HEK293 (cell line): ENCODE measurements at regions not wholly inside any gene's neighbourhood (a gene's known extent, or its start where the extent isn't known, plus 50 kb on each side); places are given as distances from the start of the nearest gene placed in this dataset.

ENCODE experiments used
- CTCF ChIA-PET: fragments of 350-600 bp; formaldehyde crosslinking; extraction: SDS; loops from one replicate; lab custom pipeline; 2021; ENCODE audit warnings: antibody characterized with exemption; lab: Yijun Ruan, JAX
- POLR2A ChIA-PET: fragments of 300-600 bp; formaldehyde crosslinking; extraction: SDS; loops from one replicate; lab custom pipeline; 2020; ENCODE audit warnings: antibody characterized with exemption, inconsistent platforms; lab: Yijun Ruan, JAX
- H3K27ac ChIP-seq: fragments of 200-500 bp; sonication (Bioruptor generic); 2 replicates; pipeline ENCODE4 v1.5.1; 2014; ENCODE audit warnings: low read depth, low read length, control low read depth, inconsistent platforms; ENCODE audit errors: extremely low read depth
- H3K36me3 ChIP-seq, 2 experiments: fragments of 200-500 bp in 1 of 2; sonication (Bioruptor generic) in 1 of 2; 1 replicate in 1 of 2; 2 replicates in 1 of 2; pipeline ENCODE4 v1.5.1; 2014 to 2017; ENCODE audit warnings: inconsistent platforms in 2 of 2, low read length in 2 of 2; ENCODE audit not compliant: control insufficient read depth in 2 of 2, insufficient read depth in 1 of 2
- H3K4me1 ChIP-seq: fragments of 200-500 bp; sonication (Bioruptor generic); 2 replicates; pipeline ENCODE4 v1.5.1; 2014; ENCODE audit warnings: mild to moderate bottlenecking, low read length, inconsistent platforms; ENCODE audit not compliant: control insufficient read depth, insufficient read depth
- H3K4me3 ChIP-seq: 2 replicates; pipeline ENCODE4 v1.5.1; 2011; ENCODE audit warnings: low read depth, mild to moderate bottlenecking, control low read depth, low read length, moderate library complexity
- H3K9me3 ChIP-seq: fragments of 200-500 bp; sonication (Bioruptor generic); 2 replicates; pipeline ENCODE4 v1.5.1; 2014; ENCODE audit warnings: low read depth, low read length, inconsistent platforms; ENCODE audit not compliant: control insufficient read depth, insufficient read depth
- ELK4 ChIP-seq: IDR thresholded peaks from 2 replicates; pipeline ENCODE4 v1.6.1; 2011; ENCODE audit warnings: mild to moderate bottlenecking, low read depth, low read length, borderline replicate concordance
- HOXC10 ChIP-seq: sonication (generic); formaldehyde crosslinking; IDR thresholded peaks from 2 replicates; pipeline ENCODE4 v1.8.1; 2023; ENCODE audit warnings: mild to moderate bottlenecking, missing genetic modification reagents
- KLF1 ChIP-seq: fragments of 450-650 bp; formaldehyde crosslinking; IDR thresholded peaks from 2 replicates; pipeline ENCODE4 v1.5.1; 2016; ENCODE audit warnings: missing biosample characterization, missing genetic modification characterization
- REST ChIP-seq: fragments of 450-650 bp; formaldehyde crosslinking; IDR thresholded peaks from 2 replicates; pipeline ENCODE4 v1.5.1; 2016; ENCODE audit warnings: missing biosample characterization, missing genetic modification characterization
- ZBTB17 ChIP-seq: fragments of 450-650 bp; formaldehyde crosslinking; IDR thresholded peaks from 2 replicates; pipeline ENCODE4 v1.5.1; 2016; ENCODE audit warnings: missing biosample characterization, missing genetic modification characterization
- ZBTB44 ChIP-seq: fragments of 450-650 bp; IDR thresholded peaks from 2 replicates; pipeline ENCODE4 v1.5.1; 2018; ENCODE audit warnings: missing biosample characterization, mild to moderate bottlenecking, missing genetic modification characterization
- ZBTB8A ChIP-seq: fragments of 450-650 bp; formaldehyde crosslinking; IDR thresholded peaks from 2 replicates; pipeline ENCODE4 v1.5.1; 2016; ENCODE audit warnings: missing biosample characterization, missing genetic modification characterization
- ZNF16 ChIP-seq: fragments of 450-650 bp; formaldehyde crosslinking; IDR thresholded peaks from 2 replicates; pipeline ENCODE4 v1.5.1; 2016; ENCODE audit warnings: low read depth, missing biosample characterization, missing genetic modification characterization
- ZNF214 ChIP-seq: fragments of 450-650 bp; formaldehyde crosslinking; IDR thresholded peaks from 2 replicates; pipeline ENCODE4 v1.5.1; 2017; ENCODE audit warnings: missing biosample characterization, mild to moderate bottlenecking, missing genetic modification characterization, borderline replicate concordance
- ZNF311 ChIP-seq: fragments of 450-650 bp; formaldehyde crosslinking; IDR thresholded peaks from 2 replicates; pipeline ENCODE4 v1.5.1; 2017; ENCODE audit warnings: missing biosample characterization, missing genetic modification characterization, borderline replicate concordance
- ZNF391 ChIP-seq: fragments of 450-650 bp; formaldehyde crosslinking; IDR thresholded peaks from 2 replicates; pipeline ENCODE4 v1.5.1; 2016; ENCODE audit warnings: low read depth, missing biosample characterization, missing genetic modification characterization, borderline replicate concordance
- ZNF529 ChIP-seq: fragments of 450-650 bp; formaldehyde crosslinking; IDR thresholded peaks from 2 replicates; pipeline ENCODE4 v1.5.1; 2017; ENCODE audit warnings: missing genetic modification characterization, missing biosample characterization; ENCODE audit not compliant: insufficient replicate concordance
- ZNF596 ChIP-seq: fragments of 450-650 bp; IDR thresholded peaks from 2 replicates; pipeline ENCODE4 v1.5.0; 2018; ENCODE audit warnings: missing biosample characterization, mild to moderate bottlenecking, missing genetic modification characterization, moderate library complexity
- TF ChIP-seq, protein P1 (sequence below): fragments of 450-650 bp; formaldehyde crosslinking; IDR thresholded peaks from 2 replicates; pipeline ENCODE4 v1.5.1; 2016; ENCODE audit warnings: missing biosample characterization, missing genetic modification characterization
- TF ChIP-seq, protein P2 (sequence below): fragments of 450-650 bp; formaldehyde crosslinking; IDR thresholded peaks from 2 replicates; pipeline ENCODE4 v1.5.1; 2016; ENCODE audit warnings: missing biosample characterization, missing genetic modification characterization, low read depth

- Histone ChIP-seq H3K4me3 (no peak overlapping the region), H3K36me3 (no peaks in the 10 kb centered on the region), H3K4me1 (no peaks in the 10 kb centered on the region), H3K9me3 (no peaks in the 10 kb centered on the region), H3K27ac (no peak overlapping the region)
- CTCF ChIA-PET: no interaction called here
- POLR2A ChIA-PET: no interaction called here
- TF ChIP-seq ZNF16 (tag by site-specific recombination) (no peak), REST (tag by site-specific recombination) (no peak), ZNF311 (tag by site-specific recombination) (no peak), KLF1 (tag by site-specific recombination) (no peak), ZNF391 (tag by site-specific recombination) (no peak), ZBTB17 (tag by site-specific recombination) (no peak)
- TF ChIP-seq, protein P1, sequence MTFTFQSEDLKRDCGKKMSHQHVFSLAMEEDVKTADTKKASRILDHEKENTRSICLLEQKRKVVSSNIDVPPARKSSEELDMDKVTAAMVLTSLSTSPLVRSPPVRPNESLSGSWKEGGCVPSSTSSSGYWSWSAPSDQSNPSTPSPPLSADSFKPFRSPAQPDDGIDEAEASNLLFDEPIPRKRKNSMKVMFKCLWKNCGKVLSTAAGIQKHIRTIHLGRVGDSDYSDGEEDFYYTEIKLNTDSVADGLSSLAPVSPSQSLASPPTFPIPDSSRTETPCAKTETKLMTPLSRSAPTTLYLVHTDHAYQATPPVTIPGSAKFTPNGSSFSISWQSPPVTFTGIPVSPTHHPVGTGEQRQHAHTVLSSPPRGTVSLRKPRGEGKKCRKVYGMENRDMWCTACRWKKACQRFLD (tag by site-specific recombination): no peak
Observed at GRCh38 chr4:174141876-174142275, 141.6 kb downstream of the FBXO8 start.

- ChIA-PET CTCF (no interaction called here), POLR2A (no interaction called here)
- TF ChIP-seq, protein P2, sequence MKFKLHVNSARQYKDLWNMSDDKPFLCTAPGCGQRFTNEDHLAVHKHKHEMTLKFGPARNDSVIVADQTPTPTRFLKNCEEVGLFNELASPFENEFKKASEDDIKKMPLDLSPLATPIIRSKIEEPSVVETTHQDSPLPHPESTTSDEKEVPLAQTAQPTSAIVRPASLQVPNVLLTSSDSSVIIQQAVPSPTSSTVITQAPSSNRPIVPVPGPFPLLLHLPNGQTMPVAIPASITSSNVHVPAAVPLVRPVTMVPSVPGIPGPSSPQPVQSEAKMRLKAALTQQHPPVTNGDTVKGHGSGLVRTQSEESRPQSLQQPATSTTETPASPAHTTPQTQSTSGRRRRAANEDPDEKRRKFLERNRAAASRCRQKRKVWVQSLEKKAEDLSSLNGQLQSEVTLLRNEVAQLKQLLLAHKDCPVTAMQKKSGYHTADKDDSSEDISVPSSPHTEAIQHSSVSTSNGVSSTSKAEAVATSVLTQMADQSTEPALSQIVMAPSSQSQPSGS (tag by site-specific recombination): no peak
- TF ChIP-seq ZNF529 (no peak), ZNF596 (no peak), HOXC10 (CRISPR knock-in tag) (no peak), ZBTB8A (no peak), ZBTB44 (tag by site-specific recombination) (no peak), ELK4 (no peak), ZNF214 (tag by site-specific recombination) (no peak)
- H3K9me3 ChIP-seq: no peaks in the 10 kb centered on the region
- no peak overlapping the region for H3K4me3 ChIP-seq
- H3K36me3 ChIP-seq: no peaks in the 10 kb centered on the region
- H3K27ac ChIP-seq: no peak overlapping the region
- no peaks in the 10 kb centered on the region; the same call in 1 of the 2 replicates for H3K4me1 ChIP-seq
Observed at GRCh38 chr4:174138616-174139015, 144.9 kb downstream of the FBXO8 start.
